H9 (cell line): ENCODE measurements at regions not wholly inside any gene's neighbourhood (a gene's known extent, or its start where the extent isn't known, plus 50 kb on each side); places are given as distances from the start of the nearest gene placed in this dataset.

Source experiments
- DNase-seq: peaks from one replicate; pipeline ENCODE4 v3.0.0-alpha.2; 2017
- H2AFZ ChIP-seq: one replicate; pipeline ENCODE4 v1.6.1; 2013; ENCODE audit warnings: mild to moderate bottlenecking, low read length, control low read depth, moderate library complexity
- H2AK5ac ChIP-seq: 2 replicates; pipeline ENCODE4 v1.6.1; 2013; ENCODE audit warnings: low read length, control low read depth, mixed read lengths; ENCODE audit not compliant: insufficient read length
- H2BK120ac ChIP-seq: one replicate; pipeline ENCODE4 v1.6.1; 2013; ENCODE audit warnings: low read depth, mild to moderate bottlenecking, low read length, control low read depth, inconsistent platforms; ENCODE audit not compliant: poor library complexity, severe bottlenecking
- H2BK12ac ChIP-seq: 2 replicates; pipeline ENCODE4 v1.6.1; 2013; ENCODE audit warnings: low read length, control low read depth, mixed read lengths, low read depth; ENCODE audit not compliant: insufficient read length
- H2BK15ac ChIP-seq: 2 replicates; pipeline ENCODE4 v1.6.1; 2013; ENCODE audit warnings: low read depth, low read length, control low read depth
- H2BK20ac ChIP-seq: one replicate; pipeline ENCODE4 v1.6.1; 2013; ENCODE audit warnings: low read depth, mild to moderate bottlenecking, low read length, control low read depth, inconsistent platforms; ENCODE audit not compliant: poor library complexity, severe bottlenecking
- H2BK5ac ChIP-seq: 2 replicates; pipeline ENCODE4 v1.6.1; 2013; ENCODE audit warnings: low read length, control low read depth, mixed read lengths; ENCODE audit not compliant: insufficient read length
- H3K14ac ChIP-seq: 2 replicates; pipeline ENCODE4 v1.6.1; 2013; ENCODE audit warnings: low read length, control low read depth; ENCODE audit not compliant: insufficient read depth
- H3K18ac ChIP-seq: 2 replicates; pipeline ENCODE4 v1.6.1; 2013; ENCODE audit warnings: low read depth, mild to moderate bottlenecking, mixed read lengths, low read length, control low read depth; ENCODE audit not compliant: insufficient read length
- H3K23ac ChIP-seq: 2 replicates; pipeline ENCODE4 v1.6.1; 2013; ENCODE audit warnings: low read length, control low read depth, mixed read lengths, low read depth; ENCODE audit not compliant: insufficient read length
- H3K23me2 ChIP-seq: 2 replicates; pipeline ENCODE4 v1.6.1; 2013; ENCODE audit warnings: low read depth, mild to moderate bottlenecking, mixed read lengths, low read length, control low read depth; ENCODE audit not compliant: insufficient read length, poor library complexity, severe bottlenecking
- H3K27ac ChIP-seq: 2 replicates; pipeline ENCODE4 v1.5.1; 2013; ENCODE audit warnings: low read length, control low read depth, mixed read lengths, low read depth; ENCODE audit not compliant: insufficient read length
- H3K27me3 ChIP-seq: 2 replicates; pipeline ENCODE4 v1.6.1; 2013; ENCODE audit warnings: low read length, control low read depth, inconsistent platforms; ENCODE audit not compliant: insufficient read depth
- H3K4ac ChIP-seq: 2 replicates; pipeline ENCODE4 v1.6.1; 2013; ENCODE audit warnings: low read depth, mild to moderate bottlenecking, control low read depth, inconsistent platforms, low read length, moderate library complexity
- H3K4me1 ChIP-seq: 2 replicates; pipeline ENCODE4 v1.6.1; 2013; ENCODE audit warnings: low read length, control low read depth, inconsistent platforms; ENCODE audit not compliant: insufficient read depth
- H3K4me2 ChIP-seq: 2 replicates; pipeline ENCODE4 v1.6.1; 2013; ENCODE audit warnings: low read length, control low read depth, mixed read lengths; ENCODE audit not compliant: insufficient read length, insufficient read depth
- H3K56ac ChIP-seq: 2 replicates; pipeline ENCODE4 v1.6.1; 2013; ENCODE audit warnings: low read depth, mild to moderate bottlenecking, mixed read lengths, low read length, control low read depth; ENCODE audit not compliant: insufficient read length
- H3K79me1 ChIP-seq: 2 replicates; pipeline ENCODE4 v1.6.1; 2013; ENCODE audit warnings: low read depth, mild to moderate bottlenecking, moderate library complexity, low read length, control low read depth, inconsistent platforms; ENCODE audit not compliant: insufficient read depth, poor library complexity, severe bottlenecking
- H3K79me2 ChIP-seq: 2 replicates; pipeline ENCODE4 v1.6.1; 2013; ENCODE audit warnings: low read length, control low read depth, inconsistent platforms; ENCODE audit not compliant: insufficient read depth
- H3K9ac ChIP-seq: 2 replicates; pipeline ENCODE4 v1.6.1; 2013; ENCODE audit warnings: low read length, control low read depth, mixed read lengths; ENCODE audit not compliant: insufficient read length; ENCODE audit errors: extremely low read depth
- H3K9me3 ChIP-seq: one replicate; pipeline ENCODE4 v1.6.1; 2013; ENCODE audit warnings: low read depth, low read length, inconsistent platforms; ENCODE audit not compliant: control insufficient read depth
- H3T11ph ChIP-seq: one replicate; pipeline ENCODE4 v1.6.1; 2013; ENCODE audit warnings: mild to moderate bottlenecking, low read length, control low read depth, inconsistent platforms
- H4K20me1 ChIP-seq: one replicate; pipeline ENCODE4 v1.6.1; 2013; ENCODE audit not compliant: control insufficient read depth, insufficient read length, insufficient read depth
- H4K5ac ChIP-seq: 2 replicates; pipeline ENCODE4 v1.6.1; 2013; ENCODE audit warnings: low read depth, mild to moderate bottlenecking, mixed read lengths, low read length, control low read depth; ENCODE audit not compliant: insufficient read length
- H4K8ac ChIP-seq: replicated peaks from 2 replicates; pipeline ENCODE4 v1.6.1; 2013; ENCODE audit warnings: low read length, control low read depth, mixed read lengths, low read depth; ENCODE audit not compliant: insufficient read length
- H4K91ac ChIP-seq: 2 replicates; pipeline ENCODE4 v1.6.1; 2013; ENCODE audit warnings: low read depth, mild to moderate bottlenecking, moderate library complexity, mixed read lengths, low read length, control low read depth; ENCODE audit not compliant: insufficient read length
- H3K27ac Mint-ChIP-seq, 3 experiments: 2 replicates in 2 of 3; 3 replicates in 1 of 3; pipeline ENCODE4 v1.8.0; 2020 to 2021; ENCODE audit warnings: mixed read lengths in 3 of 3, mild to moderate bottlenecking in 1 of 3, moderate library complexity in 1 of 3
- H3K27me3 Mint-ChIP-seq: 2 replicates; pipeline ENCODE4 v1.8.0; 2021; ENCODE audit warnings: low read depth, mild to moderate bottlenecking, moderate library complexity, mixed read lengths
- H3K36me3 Mint-ChIP-seq, 3 experiments: 2 replicates in 2 of 3; 3 replicates in 1 of 3; pipeline ENCODE4 v1.8.0; 2020 to 2021; ENCODE audit warnings: low read depth in 3 of 3, mixed read lengths in 3 of 3; ENCODE audit not compliant: insufficient read depth in 1 of 3
- H3K4me1 Mint-ChIP-seq, 2 experiments: 2 replicates each; pipeline ENCODE4 v1.8.0; 2020; ENCODE audit warnings: mixed read lengths in 2 of 2
- H3K4me3 Mint-ChIP-seq, 2 experiments: 2 replicates in 1 of 2; 3 replicates in 1 of 2; pipeline ENCODE4 v1.8.0; 2020 to 2021; ENCODE audit warnings: mild to moderate bottlenecking in 2 of 2, mixed read lengths in 2 of 2, moderate library complexity in 1 of 2
- H3K9me3 Mint-ChIP-seq, 2 experiments: 2 replicates in 1 of 2; 3 replicates in 1 of 2; pipeline ENCODE4 v1.8.0; 2020; ENCODE audit warnings: mild to moderate bottlenecking in 2 of 2, mixed read lengths in 2 of 2, moderate library complexity in 1 of 2
- CTCF ChIP-seq: fragments of 200-600 bp; sonication (generic); conservative IDR thresholded peaks from 3 replicates; pipeline ENCODE4 v1.8.0; 2021; ENCODE audit warnings: antibody characterized with exemption, mild to moderate bottlenecking
- WGBS: extraction: QIAGEN DNeasy Blood & Tissue Kit; methylation state at CpG from one replicate; pipeline ENCODE4 v1.1.7; 2013; ENCODE audit warnings: missing lambda C conversion rate, low lambda C conversion rate, mixed read lengths; ENCODE audit not compliant: insufficient read length; ENCODE audit errors: extremely low coverage; 5-methylcytosine and 5-hydroxymethylcytosine counted together

- H3K14ac ChIP-seq = no peak overlapping the region
- no peaks in the 10 kb centered on the region for H3K79me2 ChIP-seq
- TF ChIP-seq CTCF = no peak
- H3K27me3 ChIP-seq = no peaks in the 10 kb centered on the region
- H2BK12ac ChIP-seq = no peak overlapping the region
- peaks cover 2% of the 10 kb centered on the region; the same call in 1 of the 2 replicates for H3K27me3 Mint-ChIP-seq
- H4K20me1 ChIP-seq = no peaks in the 10 kb centered on the region
- no peak overlapping the region for H4K8ac ChIP-seq
- no peak overlapping the region for H4K91ac ChIP-seq
- H3K9me3 ChIP-seq = no peaks in the 10 kb centered on the region
- no peak overlapping the region for H3K4me2 ChIP-seq
- no peak overlapping the region for H3K4me3 Mint-ChIP-seq
- H3K4me1 ChIP-seq = no peaks in the 10 kb centered on the region
- no CpG with 5 or more reads among the region's 2 CpGs for WGBS
- no peak overlapping the region for H3K56ac ChIP-seq
- no peak for DNase-seq
- no peak overlapping the region for H2AK5ac ChIP-seq
- H3K9me3 Mint-ChIP-seq = peaks cover 13% of the 10 kb centered on the region in 2 experiments
- no peak overlapping the region for H2AFZ ChIP-seq
- H3K4me1 Mint-ChIP-seq = no peaks in the 10 kb centered on the region
- no peak overlapping the region for H2BK20ac ChIP-seq
- no peaks in the 10 kb centered on the region for H3K79me1 ChIP-seq
- H3K23me2 ChIP-seq = no peaks in the 10 kb centered on the region
- no peak overlapping the region for H2BK5ac ChIP-seq
- H3K27ac ChIP-seq = no peak overlapping the region
- H3K4ac ChIP-seq = no peak overlapping the region
- no peak overlapping the region for H2BK15ac ChIP-seq
- no peak overlapping the region for H4K5ac ChIP-seq
- peaks cover 0 to 4% (median 0%) of the 10 kb centered on the region in 3 experiments; a peak in 2 of 7 replicates for H3K36me3 Mint-ChIP-seq
- H3K27ac Mint-ChIP-seq = no peak overlapping the region
- H3K18ac ChIP-seq = no peak overlapping the region
- no peak overlapping the region for H3K9ac ChIP-seq
- no peak overlapping the region for H2BK120ac ChIP-seq
- no peak overlapping the region for H3T11ph ChIP-seq
- H3K23ac ChIP-seq = no peak overlapping the region
Observed at GRCh38 chr5:174362514-174362913, 317.0 kb downstream of the NSG2 start.
